ENCODE measurements at regions not wholly inside any gene's neighbourhood (a gene's known extent, or its start where the extent isn't known, plus 50 kb on each side); places are given as distances from the start of the nearest gene placed in this dataset.
"Not testable (repeated sequence)": the region's sequence is repeated elsewhere in the genome, so short reads cannot be mapped to it uniquely, and the experiment has no call there.

- H3K4me3 ChIP-seq; H3F3A ChIP-seq (ENCODE audit: insufficient read depth); H3K9me2 ChIP-seq (ENCODE audit: insufficient read depth); H3K36me3 ChIP-seq (ENCODE audit: low read depth); DNase-seq; H3K79me2 ChIP-seq (ENCODE audit: insufficient read depth); H3K9ac ChIP-seq; in situ Hi-C loops (cut with MboI); H3K27ac ChIP-seq; H4K20me1 ChIP-seq (ENCODE audit: insufficient read depth); H3K9me3 ChIP-seq (ENCODE audit: low read depth); H2AFZ ChIP-seq; H3K27me3 ChIP-seq (replicated peaks; ENCODE audit: insufficient read depth); H3K4me1 ChIP-seq (ENCODE audit: insufficient read depth); H3K4me2 ChIP-seq (ENCODE audit: unreplicated experiment): not testable (repeated sequence)
- 48 to 51% methylated on average over 17 of the region's 17 CpGs for WGBS, 2 experiments (ENCODE audit: low coverage in 1 of 2, low lambda C conversion rate in 2 of 2, missing lambda C conversion rate in 2 of 2)
These were observed 824.7 kb downstream of the LRRTM4 start for GRCh38 chr2:76697439-76697838.

DNA sequence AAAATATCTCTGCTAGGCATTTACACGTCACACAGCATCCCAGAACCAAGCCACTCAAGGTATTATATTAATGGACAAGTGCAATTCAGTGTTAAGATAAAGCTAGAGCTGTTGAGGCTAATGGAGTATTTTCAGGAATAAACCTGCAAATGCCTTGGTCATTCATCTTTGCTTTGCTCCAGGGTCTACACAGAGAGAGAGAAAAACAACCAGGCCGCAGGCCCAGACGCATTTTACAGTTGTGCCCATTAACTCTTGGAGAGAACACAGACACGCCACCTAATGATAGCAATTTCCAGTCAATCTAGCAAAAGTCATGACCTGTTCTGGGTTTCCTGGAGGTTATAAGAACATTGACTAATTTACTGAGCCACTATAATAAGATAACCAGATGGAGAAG is 829.3 kb downstream of the LRRTM4 start:
- TF ChIP-seq EZH2 (IDR thresholded peaks at IDR 0.05; ENCODE audit: insufficient read depth, poor library complexity, severe bottlenecking) = no peak
- no peak for TF ChIP-seq EZH2phosphoT487 (IDR thresholded peaks at IDR 0.05; ENCODE audit: insufficient read depth, low read depth)
- Histone ChIP-seq H3K79me2 (ENCODE audit: insufficient read depth) (no peaks in the 10 kb centered on the region), H4K20me1 (ENCODE audit: insufficient read depth) (no peaks in the 10 kb centered on the region), H2AFZ (no peak overlapping the region), H3K4me3 (no peak overlapping the region), H3K9me2 (ENCODE audit: insufficient read depth) (no peaks in the 10 kb centered on the region), H3K27ac (no peak overlapping the region), H3K4me2 (ENCODE audit: unreplicated experiment) (no peak overlapping the region), H3F3A (ENCODE audit: insufficient read depth) (no peaks in the 10 kb centered on the region), H3K27me3 (replicated peaks; ENCODE audit: insufficient read depth) (no peaks in the 10 kb centered on the region), H3K4me1 (ENCODE audit: insufficient read depth) (no peaks in the 10 kb centered on the region), H3K9me3 (ENCODE audit: low read depth) (no peaks in the 10 kb centered on the region), H3K9ac (no peak overlapping the region), H3K36me3 (ENCODE audit: low read depth) (no peaks in the 10 kb centered on the region)
- in situ Hi-C loops (cut with MboI) = no loop called here
- DNase-seq = no peak
- WGBS, 2 experiments (ENCODE audit: low coverage in 1 of 2, low lambda C conversion rate in 2 of 2, missing lambda C conversion rate in 2 of 2) = 10 to 13% methylated on average over 4 of the region's 4 CpGs

- Histone ChIP-seq H4K20me1 (ENCODE audit: insufficient read depth) (no peaks in the 10 kb centered on the region), H3K36me3 (ENCODE audit: low read depth) (no peaks in the 10 kb centered on the region), H3K27ac (no peak overlapping the region), H3K4me1 (ENCODE audit: insufficient read depth) (no peaks in the 10 kb centered on the region), H2AFZ (no peak overlapping the region), H3K9ac (no peak overlapping the region), H3K4me3 (no peak overlapping the region), H3K27me3 (replicated peaks; ENCODE audit: insufficient read depth) (no peaks in the 10 kb centered on the region), H3K9me2 (ENCODE audit: insufficient read depth) (no peaks in the 10 kb centered on the region), H3F3A (ENCODE audit: insufficient read depth) (no peaks in the 10 kb centered on the region), H3K79me2 (ENCODE audit: insufficient read depth) (no peaks in the 10 kb centered on the region), H3K9me3 (ENCODE audit: low read depth) (no peaks in the 10 kb centered on the region), H3K4me2 (ENCODE audit: unreplicated experiment) (no peak overlapping the region)
- 0% methylated on average over 1 of the region's 1 CpG for WGBS, 2 experiments (ENCODE audit: low coverage in 1 of 2, low lambda C conversion rate in 2 of 2, missing lambda C conversion rate in 2 of 2)
- in situ Hi-C loops (cut with MboI) = no loop called here
- DNase-seq = no peak
- no peak for TF ChIP-seq EZH2phosphoT487 (IDR thresholded peaks at IDR 0.05; ENCODE audit: insufficient read depth, low read depth)
- no peak for TF ChIP-seq EZH2 (IDR thresholded peaks at IDR 0.05; ENCODE audit: insufficient read depth, poor library complexity, severe bottlenecking)
These were observed 833.4 kb downstream of the LRRTM4 start for GRCh38 chr2:76688732-76689131.

- Histone ChIP-seq H3K9ac (no peak overlapping the region), H4K20me1 (ENCODE audit: insufficient read depth) (no peaks in the 10 kb centered on the region), H3K9me3 (ENCODE audit: low read depth) (no peaks in the 10 kb centered on the region), H3K27ac (no peak overlapping the region), H3K9me2 (ENCODE audit: insufficient read depth) (no peaks in the 10 kb centered on the region), H3K36me3 (ENCODE audit: low read depth) (no peaks in the 10 kb centered on the region), H3K4me2 (ENCODE audit: unreplicated experiment) (no peak overlapping the region), H3F3A (ENCODE audit: insufficient read depth) (no peaks in the 10 kb centered on the region), H3K79me2 (ENCODE audit: insufficient read depth) (no peaks in the 10 kb centered on the region), H3K27me3 (replicated peaks; ENCODE audit: insufficient read depth) (no peaks in the 10 kb centered on the region), H3K4me3 (no peak overlapping the region), H3K4me1 (ENCODE audit: insufficient read depth) (no peaks in the 10 kb centered on the region), H2AFZ (no peak overlapping the region)
- no peak for DNase-seq
- in situ Hi-C loops (cut with MboI) = no loop called here
- 10 to 15% methylated on average over 3 of the region's 3 CpGs for WGBS, 2 experiments (ENCODE audit: low coverage in 1 of 2, low lambda C conversion rate in 2 of 2, missing lambda C conversion rate in 2 of 2)
- TF ChIP-seq EZH2 (IDR thresholded peaks at IDR 0.05; ENCODE audit: insufficient read depth, poor library complexity, severe bottlenecking) = no peak
- TF ChIP-seq EZH2phosphoT487 (IDR thresholded peaks at IDR 0.05; ENCODE audit: insufficient read depth, low read depth) = no peak
These were observed 834.3 kb downstream of the LRRTM4 start for GRCh38 chr2:76687923-76688322.

- in situ Hi-C loops (cut with MboI) = no loop called here
- Histone ChIP-seq H3K4me2 (ENCODE audit: unreplicated experiment) (no peak overlapping the region), H3K36me3 (ENCODE audit: low read depth) (no peaks in the 10 kb centered on the region), H3K4me1 (ENCODE audit: insufficient read depth) (no peaks in the 10 kb centered on the region), H3K9me2 (ENCODE audit: insufficient read depth) (no peaks in the 10 kb centered on the region), H3F3A (ENCODE audit: insufficient read depth) (no peaks in the 10 kb centered on the region), H3K27ac (no peak overlapping the region), H3K9me3 (ENCODE audit: low read depth) (no peaks in the 10 kb centered on the region), H3K27me3 (replicated peaks; ENCODE audit: insufficient read depth) (no peaks in the 10 kb centered on the region), H3K79me2 (ENCODE audit: insufficient read depth) (no peaks in the 10 kb centered on the region), H3K4me3 (no peak overlapping the region), H4K20me1 (ENCODE audit: insufficient read depth) (no peaks in the 10 kb centered on the region), H2AFZ (no peak overlapping the region), H3K9ac (no peak overlapping the region)
- DNase-seq = no peak
- 1 to 5% methylated on average over 6 of the region's 6 CpGs for WGBS, 2 experiments (ENCODE audit: low coverage in 1 of 2, low lambda C conversion rate in 2 of 2, missing lambda C conversion rate in 2 of 2)
- TF ChIP-seq EZH2phosphoT487 (IDR thresholded peaks at IDR 0.05; ENCODE audit: insufficient read depth, low read depth) (no peak), EZH2 (IDR thresholded peaks at IDR 0.05; ENCODE audit: insufficient read depth, poor library complexity, severe bottlenecking) (no peak)
These were observed 837.4 kb downstream of the LRRTM4 start for GRCh38 chr2:76684756-76685155.

Measured in GM23248 (cell line).